ENCODE measurements at regions not wholly inside any gene's neighbourhood (a gene's known extent, or its start where the extent isn't known, plus 50 kb on each side); places are given as distances from the start of the nearest gene placed in this dataset.

DNA sequence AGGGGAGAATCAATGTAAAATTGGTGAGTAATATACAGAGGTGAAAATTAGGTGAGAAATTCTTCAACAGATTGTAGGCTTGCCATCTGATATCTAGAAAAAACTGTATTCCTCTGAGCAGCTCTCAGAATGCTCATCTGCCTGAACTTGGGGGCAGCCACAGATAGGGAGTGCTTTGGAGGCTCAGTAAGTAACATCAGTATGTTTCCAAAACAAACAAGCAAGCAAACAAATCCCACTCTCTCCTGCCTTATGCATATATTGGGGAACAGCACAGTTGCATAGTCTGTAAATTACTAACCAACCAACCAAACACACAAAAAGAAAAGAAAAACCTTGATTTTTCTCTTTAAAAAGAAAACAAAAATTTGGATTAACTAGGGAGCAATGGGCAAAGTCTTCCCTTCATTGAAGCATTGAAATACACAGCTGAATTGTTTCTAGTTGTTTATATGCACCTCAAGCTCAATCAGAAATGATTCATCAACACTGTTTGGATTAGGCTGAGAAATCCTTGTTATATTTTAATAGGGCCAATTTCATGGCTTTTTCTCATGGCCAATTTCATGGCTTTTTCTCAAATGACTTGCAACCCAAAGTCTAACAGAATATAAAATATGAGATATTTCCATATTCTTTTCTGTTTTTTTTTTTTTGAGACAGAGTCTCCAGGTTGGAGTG lies 50.1 kb upstream of the DEK start:
- TF ChIP-seq, protein P1, sequence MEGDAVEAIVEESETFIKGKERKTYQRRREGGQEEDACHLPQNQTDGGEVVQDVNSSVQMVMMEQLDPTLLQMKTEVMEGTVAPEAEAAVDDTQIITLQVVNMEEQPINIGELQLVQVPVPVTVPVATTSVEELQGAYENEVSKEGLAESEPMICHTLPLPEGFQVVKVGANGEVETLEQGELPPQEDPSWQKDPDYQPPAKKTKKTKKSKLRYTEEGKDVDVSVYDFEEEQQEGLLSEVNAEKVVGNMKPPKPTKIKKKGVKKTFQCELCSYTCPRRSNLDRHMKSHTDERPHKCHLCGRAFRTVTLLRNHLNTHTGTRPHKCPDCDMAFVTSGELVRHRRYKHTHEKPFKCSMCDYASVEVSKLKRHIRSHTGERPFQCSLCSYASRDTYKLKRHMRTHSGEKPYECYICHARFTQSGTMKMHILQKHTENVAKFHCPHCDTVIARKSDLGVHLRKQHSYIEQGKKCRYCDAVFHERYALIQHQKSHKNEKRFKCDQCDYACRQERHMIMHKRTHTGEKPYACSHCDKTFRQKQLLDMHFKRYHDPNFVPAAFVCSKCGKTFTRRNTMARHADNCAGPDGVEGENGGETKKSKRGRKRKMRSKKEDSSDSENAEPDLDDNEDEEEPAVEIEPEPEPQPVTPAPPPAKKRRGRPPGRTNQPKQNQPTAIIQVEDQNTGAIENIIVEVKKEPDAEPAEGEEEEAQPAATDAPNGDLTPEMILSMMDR (IDR thresholded peaks at IDR 0.05; ENCODE audit: unreplicated experiment), result no peak
- Mint-ChIP-seq H3K36me3 (no peaks in the 10 kb centered on the region), H3K4me1 (no peaks in the 10 kb centered on the region), H3K9me3 (peaks cover 2% of the 10 kb centered on the region), H3K4me3 (no peak overlapping the region), H3K27me3 (ENCODE audit: low read depth) (no peaks in the 10 kb centered on the region), H3K27ac (no peak overlapping the region)
- DNase-seq (ENCODE audit: low spot score in 2 of 2, unreplicated experiment in 2 of 2), result no peak
